ENCODE measurements at regions not wholly inside any gene's neighbourhood (a gene's known extent, or its start where the extent isn't known, plus 50 kb on each side); places are given as distances from the start of the nearest gene placed in this dataset.

DNA sequence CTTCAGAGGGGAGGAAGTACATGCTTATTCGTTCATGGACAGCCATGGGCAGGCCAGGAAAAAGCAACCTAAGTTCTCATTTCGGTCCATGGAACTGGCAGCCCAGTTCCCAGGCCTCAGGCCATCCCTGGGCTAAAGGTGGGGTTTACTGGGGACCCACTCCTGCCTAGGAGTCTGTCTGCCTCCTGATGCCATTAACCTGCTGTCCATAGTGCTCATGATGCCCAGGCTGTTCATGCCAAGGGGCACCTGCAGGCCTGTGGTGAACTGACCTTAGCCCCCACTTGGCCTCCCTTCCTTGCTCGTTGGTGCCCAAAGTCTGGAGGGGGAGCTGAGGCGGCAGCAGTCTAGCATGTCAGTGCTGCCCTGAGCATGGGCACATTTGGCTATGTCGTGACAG is 450.2 kb upstream of the MBL2 start:
- no peak overlapping the region for H3K27ac Mint-ChIP-seq
- H3K79me2 ChIP-seq (ENCODE audit: insufficient read depth, low read length), result no peaks in the 10 kb centered on the region
- no peak overlapping the region for H3K27ac ChIP-seq (ENCODE audit: low read depth in 1 of 2, low read length in 2 of 2)
- no peak overlapping the region for H3K4me2 ChIP-seq (replicated peaks; ENCODE audit: extremely low read depth, low read length, poor library complexity, severe bottlenecking)
- H3K9ac ChIP-seq (ENCODE audit: insufficient read depth, low read length, poor library complexity, severe bottlenecking), result no peak overlapping the region
- H3K4me3 Mint-ChIP-seq, result no peak overlapping the region
- no peaks in the 10 kb centered on the region for H3K4me1 Mint-ChIP-seq
- no peak for DNase-seq
- 90% methylated on average over 5 of the region's 5 CpGs for WGBS (ENCODE audit: insufficient coverage)
- H3K9me3 ChIP-seq (replicated peaks in 1 of 2; ENCODE audit: control insufficient read depth in 1 of 2, insufficient read depth in 1 of 2, low read length in 2 of 2), result peaks cover 15 to 27% of the 10 kb centered on the region in 2 donors
- H3K36me3 Mint-ChIP-seq, result no peaks in the 10 kb centered on the region
- no peak overlapping the region for H3K4me3 ChIP-seq (replicated peaks in 1 of 3; ENCODE audit: low read depth in 2 of 3, low read length in 3 of 3)
- H3K27me3 Mint-ChIP-seq (ENCODE audit: low read depth in 3 of 3), result peaks cover 0 to 3% (median 3%) of the 10 kb centered on the region in 3 donors
- no peaks in the 10 kb centered on the region for H3K36me3 ChIP-seq (replicated peaks in 1 of 2; ENCODE audit: control insufficient read depth in 1 of 2, insufficient read depth in 2 of 2, low read length in 2 of 2)
- H3K9me3 Mint-ChIP-seq, result peaks cover 0 to 23% (median 12%) of the 10 kb centered on the region in 7 donors
- intact Hi-C loops (cut with micrococcal nuclease), result no loop called here
- H4K20me1 ChIP-seq (ENCODE audit: insufficient read depth, low read length), result no peaks in the 10 kb centered on the region
- no peaks in the 10 kb centered on the region for H3K27me3 ChIP-seq (ENCODE audit: control insufficient read depth in 2 of 2, insufficient read depth in 2 of 2, low read length in 2 of 2)
- H2AFZ ChIP-seq (ENCODE audit: insufficient read depth, low read depth, low read length, poor library complexity, severe bottlenecking), result no peak overlapping the region
- H3K4me1 ChIP-seq (ENCODE audit: control insufficient read depth in 1 of 2, insufficient read depth in 2 of 2, low read length in 2 of 2), result no peaks in the 10 kb centered on the region
- TF ChIP-seq, protein P1, sequence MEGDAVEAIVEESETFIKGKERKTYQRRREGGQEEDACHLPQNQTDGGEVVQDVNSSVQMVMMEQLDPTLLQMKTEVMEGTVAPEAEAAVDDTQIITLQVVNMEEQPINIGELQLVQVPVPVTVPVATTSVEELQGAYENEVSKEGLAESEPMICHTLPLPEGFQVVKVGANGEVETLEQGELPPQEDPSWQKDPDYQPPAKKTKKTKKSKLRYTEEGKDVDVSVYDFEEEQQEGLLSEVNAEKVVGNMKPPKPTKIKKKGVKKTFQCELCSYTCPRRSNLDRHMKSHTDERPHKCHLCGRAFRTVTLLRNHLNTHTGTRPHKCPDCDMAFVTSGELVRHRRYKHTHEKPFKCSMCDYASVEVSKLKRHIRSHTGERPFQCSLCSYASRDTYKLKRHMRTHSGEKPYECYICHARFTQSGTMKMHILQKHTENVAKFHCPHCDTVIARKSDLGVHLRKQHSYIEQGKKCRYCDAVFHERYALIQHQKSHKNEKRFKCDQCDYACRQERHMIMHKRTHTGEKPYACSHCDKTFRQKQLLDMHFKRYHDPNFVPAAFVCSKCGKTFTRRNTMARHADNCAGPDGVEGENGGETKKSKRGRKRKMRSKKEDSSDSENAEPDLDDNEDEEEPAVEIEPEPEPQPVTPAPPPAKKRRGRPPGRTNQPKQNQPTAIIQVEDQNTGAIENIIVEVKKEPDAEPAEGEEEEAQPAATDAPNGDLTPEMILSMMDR (IDR thresholded peaks at IDR 0.05), result no peak

DNA sequence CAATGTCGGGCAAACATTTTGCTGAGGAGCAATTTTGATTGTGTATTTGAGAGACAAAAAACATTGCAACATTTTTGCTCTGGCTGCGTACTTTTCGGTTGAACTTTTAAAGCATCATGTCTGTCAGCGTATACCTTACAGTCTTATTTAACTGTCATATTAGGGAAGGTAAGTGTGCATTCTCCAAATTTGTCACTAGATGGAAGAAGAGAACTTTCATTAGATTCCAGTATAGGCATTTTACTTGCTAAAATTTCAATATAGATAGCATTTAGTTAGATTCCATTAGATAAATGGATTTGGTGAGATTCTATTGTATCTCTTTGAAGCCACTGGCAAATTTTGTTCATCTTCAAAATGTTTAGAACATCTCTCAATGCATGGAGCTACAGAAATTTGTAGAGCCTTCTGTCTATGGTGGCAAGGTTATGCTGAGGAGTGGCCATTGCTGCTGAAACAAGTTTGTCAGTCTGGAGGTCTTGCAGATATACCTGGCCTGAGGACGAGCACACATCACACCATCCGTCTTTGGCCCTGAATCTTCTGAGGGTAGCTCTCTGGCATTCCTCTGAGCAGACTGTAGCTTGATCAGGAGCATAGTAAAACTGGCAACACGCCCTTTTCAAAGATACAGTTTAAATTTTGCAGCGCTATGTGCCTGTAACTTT is 437.5 kb upstream of the MBL2 start:
- H3K27me3 ChIP-seq (ENCODE audit: control insufficient read depth in 2 of 2, insufficient read depth in 2 of 2, low read length in 2 of 2), result no peaks in the 10 kb centered on the region
- H3K4me3 Mint-ChIP-seq, result no peak overlapping the region
- H3K27ac Mint-ChIP-seq, result no peak overlapping the region
- DNase-seq, result no peak
- no peak overlapping the region for H3K27ac ChIP-seq (ENCODE audit: low read depth in 1 of 2, low read length in 2 of 2)
- TF ChIP-seq, protein P1 (IDR thresholded peaks at IDR 0.05), result no peak
- WGBS (ENCODE audit: insufficient coverage), result 73% methylated on average over 4 of the region's 8 CpGs
- no peaks in the 10 kb centered on the region for H3K9me3 ChIP-seq (replicated peaks in 1 of 2; ENCODE audit: control insufficient read depth in 1 of 2, insufficient read depth in 1 of 2, low read length in 2 of 2)
- no peak overlapping the region for H3K9ac ChIP-seq (ENCODE audit: insufficient read depth, low read length, poor library complexity, severe bottlenecking)
- no peaks in the 10 kb centered on the region for H3K36me3 Mint-ChIP-seq
- H3K27me3 Mint-ChIP-seq (ENCODE audit: low read depth in 3 of 3), result peaks cover 0 to 2% (median 0%) of the 10 kb centered on the region in 3 donors
- no peaks in the 10 kb centered on the region for H3K36me3 ChIP-seq (replicated peaks in 1 of 2; ENCODE audit: control insufficient read depth in 1 of 2, insufficient read depth in 2 of 2, low read length in 2 of 2)
- no peaks in the 10 kb centered on the region for H3K79me2 ChIP-seq (ENCODE audit: insufficient read depth, low read length)
- H3K4me1 ChIP-seq (ENCODE audit: control insufficient read depth in 1 of 2, insufficient read depth in 2 of 2, low read length in 2 of 2), result no peaks in the 10 kb centered on the region
- H3K4me1 Mint-ChIP-seq, result no peaks in the 10 kb centered on the region
- intact Hi-C loops (cut with micrococcal nuclease), result no loop called here
- peaks cover 0 to 2% (median 0%) of the 10 kb centered on the region in 7 donors for H3K9me3 Mint-ChIP-seq
- H2AFZ ChIP-seq (ENCODE audit: insufficient read depth, low read depth, low read length, poor library complexity, severe bottlenecking), result no peak overlapping the region
- no peaks in the 10 kb centered on the region for H4K20me1 ChIP-seq (ENCODE audit: insufficient read depth, low read length)
- H3K4me3 ChIP-seq (replicated peaks in 1 of 3; ENCODE audit: low read depth in 2 of 3, low read length in 3 of 3), result no peak overlapping the region
- no peak overlapping the region for H3K4me2 ChIP-seq (replicated peaks; ENCODE audit: extremely low read depth, low read length, poor library complexity, severe bottlenecking)
